Choroid plexus epithelial cell (primary cell): ENCODE measurements at regions not wholly inside any gene's neighbourhood (a gene's known extent, or its start where the extent isn't known, plus 50 kb on each side); places are given as distances from the start of the nearest gene placed in this dataset.

Source experiments
- DNase-seq: peaks from one replicate; pipeline ENCODE4 v3.0.0-alpha.2; 2010; ENCODE audit warnings: low read depth
- H3K4me3 ChIP-seq: 2 replicates; pipeline ENCODE4 v1.5.1; 2011; ENCODE audit warnings: low read depth, mild to moderate bottlenecking, control low read depth, low read length, moderate library complexity
- TF ChIP-seq, protein P1 (sequence below): conservative IDR thresholded peaks from 2 replicates; pipeline ENCODE4 v1.5.1; 2011; ENCODE audit warnings: low read depth, mild to moderate bottlenecking, control low read depth, inconsistent platforms, low read length, moderate library complexity

- no peak for DNase-seq
Measured at GRCh38 chr4:35978551-35978950, 265.8 kb downstream of the ARAP2 start.

DNA sequence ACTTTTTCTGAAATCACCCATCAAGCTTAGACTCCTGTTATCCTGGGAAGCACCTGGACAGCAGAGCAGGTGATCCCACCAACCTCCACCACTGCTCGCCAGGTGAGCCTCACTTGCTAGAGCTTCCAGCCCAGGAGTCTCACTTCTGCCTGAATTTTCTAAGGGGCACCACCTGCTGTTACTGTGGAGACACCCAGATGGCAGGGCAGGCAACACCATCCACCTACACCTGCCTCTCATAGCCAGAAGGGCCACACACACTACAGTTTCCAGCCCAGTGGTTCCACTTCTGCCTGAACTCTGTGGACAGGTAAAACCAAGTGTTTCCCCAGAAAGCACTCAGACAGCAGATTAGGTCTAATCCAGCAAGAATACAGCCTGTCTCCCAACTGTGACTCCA, 262.0 kb downstream of the ARAP2 start:
- H3K4me3 ChIP-seq, result no peak overlapping the region
- DNase-seq, result no peak
- TF ChIP-seq, protein P1, sequence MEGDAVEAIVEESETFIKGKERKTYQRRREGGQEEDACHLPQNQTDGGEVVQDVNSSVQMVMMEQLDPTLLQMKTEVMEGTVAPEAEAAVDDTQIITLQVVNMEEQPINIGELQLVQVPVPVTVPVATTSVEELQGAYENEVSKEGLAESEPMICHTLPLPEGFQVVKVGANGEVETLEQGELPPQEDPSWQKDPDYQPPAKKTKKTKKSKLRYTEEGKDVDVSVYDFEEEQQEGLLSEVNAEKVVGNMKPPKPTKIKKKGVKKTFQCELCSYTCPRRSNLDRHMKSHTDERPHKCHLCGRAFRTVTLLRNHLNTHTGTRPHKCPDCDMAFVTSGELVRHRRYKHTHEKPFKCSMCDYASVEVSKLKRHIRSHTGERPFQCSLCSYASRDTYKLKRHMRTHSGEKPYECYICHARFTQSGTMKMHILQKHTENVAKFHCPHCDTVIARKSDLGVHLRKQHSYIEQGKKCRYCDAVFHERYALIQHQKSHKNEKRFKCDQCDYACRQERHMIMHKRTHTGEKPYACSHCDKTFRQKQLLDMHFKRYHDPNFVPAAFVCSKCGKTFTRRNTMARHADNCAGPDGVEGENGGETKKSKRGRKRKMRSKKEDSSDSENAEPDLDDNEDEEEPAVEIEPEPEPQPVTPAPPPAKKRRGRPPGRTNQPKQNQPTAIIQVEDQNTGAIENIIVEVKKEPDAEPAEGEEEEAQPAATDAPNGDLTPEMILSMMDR, result no peak

More at GRCh38 chr4:35978551-35978950, 265.8 kb downstream of the ARAP2 start:
- no peak overlapping the region for H3K4me3 ChIP-seq
- TF ChIP-seq, protein P1, result no peak

DNA sequence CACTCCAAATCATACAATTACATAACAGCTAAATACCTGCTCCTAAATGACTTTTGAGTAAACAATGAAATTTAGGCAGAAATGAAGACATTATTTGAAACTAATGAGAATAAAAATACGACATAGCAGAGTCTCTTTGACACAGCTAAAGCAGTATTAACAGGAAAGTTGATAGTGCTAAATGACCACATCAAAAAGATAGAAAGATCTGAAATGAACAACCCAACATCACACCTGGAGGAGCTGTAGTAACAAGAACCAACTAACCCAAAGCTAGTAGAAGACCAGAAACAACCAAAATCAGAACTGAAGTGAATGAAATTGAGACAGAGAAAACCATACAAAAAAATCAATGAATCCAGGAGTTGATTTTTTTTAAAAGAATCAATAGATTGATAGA, 257.8 kb downstream of the ARAP2 start:
- TF ChIP-seq, protein P1, result no peak
- DNase-seq, result no peak

GRCh38 chr4:35993606-35994005, 250.7 kb downstream of the ARAP2 start:
- H3K4me3 ChIP-seq, result no peak overlapping the region
- TF ChIP-seq, protein P1, result no peak
- DNase-seq, result no peak

More for the DNA sequence above, 257.8 kb downstream of the ARAP2 start:
- no peak overlapping the region for H3K4me3 ChIP-seq

GRCh38 chr4:36000941-36001557, 243.3 kb downstream of the ARAP2 start:
- no peak for DNase-seq
- TF ChIP-seq, protein P1, result no peak
- no peak overlapping the region for H3K4me3 ChIP-seq

GRCh38 chr4:36003051-36003450, 241.3 kb downstream of the ARAP2 start:
- H3K4me3 ChIP-seq, result no peak overlapping the region

More at GRCh38 chr4:36003051-36003450, 241.3 kb downstream of the ARAP2 start:
- DNase-seq, result no peak
- TF ChIP-seq, protein P1, result no peak
